HK-2 (cell line): ENCODE measurements at regions not wholly inside any gene's neighbourhood (a gene's known extent, or its start where the extent isn't known, plus 50 kb on each side); places are given as distances from the start of the nearest gene placed in this dataset.
"Not testable (repeated sequence)": the region's sequence is repeated elsewhere in the genome, so short reads cannot be mapped to it uniquely, and the experiment has no call there.

Experiments
- DNase-seq: peaks from one replicate; pipeline ENCODE4 v3.0.0-alpha.2; 2018; ENCODE audit not compliant: unreplicated experiment

GRCh38 chr2:21841341-21841740 is 717.6 kb downstream of the TDRD15 start:
- no peak for DNase-seq

- DNase-seq: not testable (repeated sequence)
These were observed 726.6 kb downstream of the TDRD15 start for GRCh38 chr2:21850367-21850766.

- DNase-seq: no peak
These were observed 731.2 kb downstream of the TDRD15 start for GRCh38 chr2:21854938-21855337.

- no peak for DNase-seq
These were observed 732.9 kb downstream of the TDRD15 start for GRCh38 chr2:21856708-21857107.

- no peak for DNase-seq
These were observed 737.1 kb downstream of the TDRD15 start for GRCh38 chr2:21860907-21861306.

GRCh38 chr2:21866316-21866715 is 742.5 kb downstream of the TDRD15 start:
- no peak for DNase-seq

- DNase-seq: no peak
These were observed 764.1 kb downstream of the TDRD15 start for GRCh38 chr2:21887881-21888280.

GRCh38 chr2:21890041-21890440 is 766.3 kb downstream of the TDRD15 start:
- no peak for DNase-seq

- no peak for DNase-seq
These were observed 766.9 kb downstream of the TDRD15 start for GRCh38 chr2:21890716-21891115.

- no peak for DNase-seq
These were observed 767.4 kb downstream of the TDRD15 start for GRCh38 chr2:21891191-21891590.

- no peak for DNase-seq
These were observed 768.4 kb downstream of the TDRD15 start for GRCh38 chr2:21892140-21892539.

GRCh38 chr2:21895200-21895599 is 771.4 kb downstream of the TDRD15 start:
- no peak for DNase-seq

GRCh38 chr2:21908712-21909380 is 785.1 kb downstream of the TDRD15 start:
- DNase-seq: not testable (repeated sequence)

- DNase-seq: no peak
These were observed 787.2 kb downstream of the TDRD15 start for GRCh38 chr2:21910832-21911507.

- no peak for DNase-seq
These were observed 788.6 kb downstream of the TDRD15 start for GRCh38 chr2:21912405-21912804.

- no peak for DNase-seq
These were observed 791.4 kb downstream of the TDRD15 start for GRCh38 chr2:21915201-21915600.

GRCh38 chr2:21916934-21917522 is 793.3 kb downstream of the TDRD15 start:
- DNase-seq: no peak

- no peak for DNase-seq
These were observed 797.0 kb downstream of the TDRD15 start for GRCh38 chr2:21920721-21921120.

GRCh38 chr2:21924640-21925285 is 801.0 kb downstream of the TDRD15 start:
- no peak for DNase-seq

- no peak for DNase-seq
These were observed 804.5 kb downstream of the TDRD15 start for GRCh38 chr2:21928292-21928691.

GRCh38 chr2:21930226-21930625 is 806.5 kb downstream of the TDRD15 start:
- DNase-seq: no peak

- DNase-seq: no peak
These were observed 816.2 kb downstream of the TDRD15 start for GRCh38 chr2:21939967-21940366.

GRCh38 chr2:21944536-21944935 is 820.8 kb downstream of the TDRD15 start:
- no peak for DNase-seq
